ENCODE measurements at regions not wholly inside any gene's neighbourhood (a gene's known extent, or its start where the extent isn't known, plus 50 kb on each side); places are given as distances from the start of the nearest gene placed in this dataset.

- TF ChIP-seq, protein P1, sequence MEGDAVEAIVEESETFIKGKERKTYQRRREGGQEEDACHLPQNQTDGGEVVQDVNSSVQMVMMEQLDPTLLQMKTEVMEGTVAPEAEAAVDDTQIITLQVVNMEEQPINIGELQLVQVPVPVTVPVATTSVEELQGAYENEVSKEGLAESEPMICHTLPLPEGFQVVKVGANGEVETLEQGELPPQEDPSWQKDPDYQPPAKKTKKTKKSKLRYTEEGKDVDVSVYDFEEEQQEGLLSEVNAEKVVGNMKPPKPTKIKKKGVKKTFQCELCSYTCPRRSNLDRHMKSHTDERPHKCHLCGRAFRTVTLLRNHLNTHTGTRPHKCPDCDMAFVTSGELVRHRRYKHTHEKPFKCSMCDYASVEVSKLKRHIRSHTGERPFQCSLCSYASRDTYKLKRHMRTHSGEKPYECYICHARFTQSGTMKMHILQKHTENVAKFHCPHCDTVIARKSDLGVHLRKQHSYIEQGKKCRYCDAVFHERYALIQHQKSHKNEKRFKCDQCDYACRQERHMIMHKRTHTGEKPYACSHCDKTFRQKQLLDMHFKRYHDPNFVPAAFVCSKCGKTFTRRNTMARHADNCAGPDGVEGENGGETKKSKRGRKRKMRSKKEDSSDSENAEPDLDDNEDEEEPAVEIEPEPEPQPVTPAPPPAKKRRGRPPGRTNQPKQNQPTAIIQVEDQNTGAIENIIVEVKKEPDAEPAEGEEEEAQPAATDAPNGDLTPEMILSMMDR (IDR thresholded peaks at IDR 0.05; ENCODE audit: unreplicated experiment) = no peak
- no peak overlapping the region for H3K4me3 Mint-ChIP-seq (ENCODE audit: low read depth, unreplicated experiment)
- H3K36me3 Mint-ChIP-seq (ENCODE audit: insufficient read depth, unreplicated experiment) = no peaks in the 10 kb centered on the region
- BruUV-seq (replicated peaks) = no TSS peak
- no peak for DNase-seq
- no peak overlapping the region for H3K27ac Mint-ChIP-seq (ENCODE audit: unreplicated experiment)
- CTCF ChIA-PET = no interaction called here
- H3K9me3 Mint-ChIP-seq (ENCODE audit: low read depth, unreplicated experiment) = no peaks in the 10 kb centered on the region
- intact Hi-C loops (cut with micrococcal nuclease; ENCODE audit: unreplicated experiment) = no loop called here
- H3K27me3 Mint-ChIP-seq (ENCODE audit: unreplicated experiment) = peaks cover 50% of the 10 kb centered on the region
- H3K4me1 Mint-ChIP-seq (ENCODE audit: low read depth, unreplicated experiment) = no peaks in the 10 kb centered on the region
Observed at GRCh38 chr18:7172611-7173010, 55.0 kb upstream of the LAMA1 start.

- H3K27ac Mint-ChIP-seq (ENCODE audit: unreplicated experiment) = no peak overlapping the region
- DNase-seq = peak; percentile 5
- TF ChIP-seq, protein P1 (IDR thresholded peaks at IDR 0.05; ENCODE audit: unreplicated experiment) = no peak
- H3K4me1 Mint-ChIP-seq (ENCODE audit: low read depth, unreplicated experiment) = no peaks in the 10 kb centered on the region
- H3K9me3 Mint-ChIP-seq (ENCODE audit: low read depth, unreplicated experiment) = no peaks in the 10 kb centered on the region
- no TSS peak for BruUV-seq (replicated peaks)
- CTCF ChIA-PET = no interaction called here
- no peaks in the 10 kb centered on the region for H3K36me3 Mint-ChIP-seq (ENCODE audit: insufficient read depth, unreplicated experiment)
- no peak overlapping the region for H3K4me3 Mint-ChIP-seq (ENCODE audit: low read depth, unreplicated experiment)
- H3K27me3 Mint-ChIP-seq (ENCODE audit: unreplicated experiment) = peaks cover 56% of the 10 kb centered on the region
- intact Hi-C loops (cut with micrococcal nuclease; ENCODE audit: unreplicated experiment) = no loop called here
Observed at GRCh38 chr18:7170292-7170691, 52.7 kb upstream of the LAMA1 start.

GRCh38 chr18:7169601-7170000 lies 52.0 kb upstream of the LAMA1 start:
- CTCF ChIA-PET = no interaction called here
- TF ChIP-seq, protein P1 (IDR thresholded peaks at IDR 0.05; ENCODE audit: unreplicated experiment) = no peak
- Mint-ChIP-seq H3K36me3 (ENCODE audit: insufficient read depth, unreplicated experiment) (no peaks in the 10 kb centered on the region), H3K27me3 (ENCODE audit: unreplicated experiment) (peaks cover 56% of the 10 kb centered on the region), H3K4me1 (ENCODE audit: low read depth, unreplicated experiment) (no peaks in the 10 kb centered on the region), H3K4me3 (ENCODE audit: low read depth, unreplicated experiment) (no peak overlapping the region), H3K27ac (ENCODE audit: unreplicated experiment) (no peak overlapping the region), H3K9me3 (ENCODE audit: low read depth, unreplicated experiment) (no peaks in the 10 kb centered on the region)
- BruUV-seq (replicated peaks) = no TSS peak
- no peak for DNase-seq
- intact Hi-C loops (cut with micrococcal nuclease; ENCODE audit: unreplicated experiment) = no loop called here

DNA sequence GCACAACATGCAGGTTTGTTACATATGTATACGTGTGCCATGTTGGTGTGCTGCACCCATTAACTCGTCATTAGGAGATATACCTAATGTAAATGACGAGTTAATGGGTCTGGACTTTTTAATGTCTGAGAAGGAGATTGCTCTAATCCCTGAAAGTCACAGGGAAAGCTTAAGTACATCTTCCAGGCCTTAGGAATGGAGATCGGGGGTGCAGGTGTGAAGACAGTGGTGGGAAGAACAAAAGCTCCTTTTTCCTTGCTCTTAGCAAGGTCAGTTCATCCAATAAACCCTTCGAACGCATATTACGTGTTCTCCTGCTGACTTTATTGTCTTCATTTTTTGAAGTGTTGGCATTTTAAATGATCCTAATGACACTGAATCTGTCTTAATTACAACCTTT lies 50.8 kb upstream of the LAMA1 start:
- Mint-ChIP-seq H3K4me3 (ENCODE audit: low read depth, unreplicated experiment) (no peak overlapping the region), H3K27me3 (ENCODE audit: unreplicated experiment) (peaks cover 56% of the 10 kb centered on the region), H3K27ac (ENCODE audit: unreplicated experiment) (no peak overlapping the region), H3K9me3 (ENCODE audit: low read depth, unreplicated experiment) (no peaks in the 10 kb centered on the region), H3K4me1 (ENCODE audit: low read depth, unreplicated experiment) (no peaks in the 10 kb centered on the region), H3K36me3 (ENCODE audit: insufficient read depth, unreplicated experiment) (no peaks in the 10 kb centered on the region)
- DNase-seq = no peak
- intact Hi-C loops (cut with micrococcal nuclease; ENCODE audit: unreplicated experiment) = no loop called here
- CTCF ChIA-PET = no interaction called here
- TF ChIP-seq, protein P1 (IDR thresholded peaks at IDR 0.05; ENCODE audit: unreplicated experiment) = no peak
- no TSS peak for BruUV-seq (replicated peaks)
